C4-2B (cell line): ENCODE measurements at regions not wholly inside any gene's neighbourhood (a gene's known extent, or its start where the extent isn't known, plus 50 kb on each side); places are given as distances from the start of the nearest gene placed in this dataset.

Experiments used
- H3K27ac ChIP-seq: fragments of 450-650 bp; 2 replicates; pipeline ENCODE4 v1.5.1; 2017
- ZFX ChIP-seq: fragments of 450-650 bp; IDR thresholded peaks from 2 replicates; pipeline ENCODE4 v1.6.1; 2017
- TF ChIP-seq, protein P1 (sequence below): fragments of 450-650 bp; conservative IDR thresholded peaks from 2 replicates; pipeline ENCODE4 v1.5.1; 2017; ENCODE audit warnings: mild to moderate bottlenecking

DNA sequence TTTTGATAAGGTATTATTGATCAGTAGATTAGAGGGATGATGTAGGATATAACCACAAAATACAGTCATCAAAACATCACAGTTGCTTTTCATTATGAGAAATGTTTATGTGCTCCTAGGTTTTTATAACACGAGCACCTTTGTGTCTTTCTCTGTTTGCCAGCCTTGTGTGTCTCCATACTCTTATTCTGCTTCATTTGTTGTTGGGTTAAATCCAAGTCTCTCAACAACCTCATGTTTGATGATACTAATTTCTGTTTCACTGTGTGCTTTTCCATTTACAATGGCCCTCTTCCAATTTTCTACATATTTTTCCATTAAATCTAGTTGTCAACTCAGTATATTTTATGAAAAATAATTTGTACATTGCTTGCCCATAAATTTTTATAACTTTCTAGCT, 107.7 kb upstream of the POU2AF2 start:
- TF ChIP-seq ZFX, result no peak
- H3K27ac ChIP-seq, result no peak overlapping the region

DNA sequence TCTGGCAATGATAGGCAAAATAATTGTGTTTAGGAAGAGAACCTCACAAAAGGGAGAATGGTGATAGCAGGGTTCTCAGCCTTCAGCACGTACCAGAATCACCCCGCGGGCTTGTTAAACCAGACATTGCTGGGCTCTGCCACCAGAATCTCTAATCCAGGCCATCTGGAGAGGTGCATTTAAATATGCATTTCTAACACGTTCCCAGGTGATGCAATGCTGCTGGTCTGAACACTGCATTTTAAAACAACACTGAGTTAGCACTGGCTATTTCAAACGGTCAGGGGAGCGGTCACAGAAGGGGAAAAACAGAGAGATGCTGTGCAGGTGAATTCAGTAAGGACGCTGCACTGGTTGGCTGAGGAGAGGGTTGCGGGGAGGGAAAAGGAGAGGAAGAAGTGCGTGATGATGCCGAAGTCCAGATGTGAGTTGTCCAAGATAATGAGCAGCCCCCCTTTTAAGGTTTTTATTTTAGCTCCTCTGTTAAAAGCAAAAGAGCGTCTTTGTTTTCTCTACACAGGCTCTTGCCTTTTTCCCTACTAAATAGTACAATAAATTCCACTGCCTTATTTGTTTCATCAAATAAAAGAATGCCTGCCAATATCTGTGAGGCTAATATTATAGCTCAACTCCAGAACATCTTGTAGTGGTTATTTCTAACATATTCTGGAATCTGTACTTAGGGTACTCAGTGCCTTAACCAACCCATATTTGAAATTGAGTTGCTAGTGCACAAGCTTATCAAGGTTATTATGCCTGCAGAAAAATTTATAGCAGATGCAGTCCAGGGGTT, 109.6 kb upstream of the POU2AF2 start:
- H3K27ac ChIP-seq, result peak overlapping the region; percentile 16; the same call in 1 of the 2 replicates
- TF ChIP-seq, protein P1, sequence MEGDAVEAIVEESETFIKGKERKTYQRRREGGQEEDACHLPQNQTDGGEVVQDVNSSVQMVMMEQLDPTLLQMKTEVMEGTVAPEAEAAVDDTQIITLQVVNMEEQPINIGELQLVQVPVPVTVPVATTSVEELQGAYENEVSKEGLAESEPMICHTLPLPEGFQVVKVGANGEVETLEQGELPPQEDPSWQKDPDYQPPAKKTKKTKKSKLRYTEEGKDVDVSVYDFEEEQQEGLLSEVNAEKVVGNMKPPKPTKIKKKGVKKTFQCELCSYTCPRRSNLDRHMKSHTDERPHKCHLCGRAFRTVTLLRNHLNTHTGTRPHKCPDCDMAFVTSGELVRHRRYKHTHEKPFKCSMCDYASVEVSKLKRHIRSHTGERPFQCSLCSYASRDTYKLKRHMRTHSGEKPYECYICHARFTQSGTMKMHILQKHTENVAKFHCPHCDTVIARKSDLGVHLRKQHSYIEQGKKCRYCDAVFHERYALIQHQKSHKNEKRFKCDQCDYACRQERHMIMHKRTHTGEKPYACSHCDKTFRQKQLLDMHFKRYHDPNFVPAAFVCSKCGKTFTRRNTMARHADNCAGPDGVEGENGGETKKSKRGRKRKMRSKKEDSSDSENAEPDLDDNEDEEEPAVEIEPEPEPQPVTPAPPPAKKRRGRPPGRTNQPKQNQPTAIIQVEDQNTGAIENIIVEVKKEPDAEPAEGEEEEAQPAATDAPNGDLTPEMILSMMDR, result no peak
- no peak for TF ChIP-seq ZFX

DNA sequence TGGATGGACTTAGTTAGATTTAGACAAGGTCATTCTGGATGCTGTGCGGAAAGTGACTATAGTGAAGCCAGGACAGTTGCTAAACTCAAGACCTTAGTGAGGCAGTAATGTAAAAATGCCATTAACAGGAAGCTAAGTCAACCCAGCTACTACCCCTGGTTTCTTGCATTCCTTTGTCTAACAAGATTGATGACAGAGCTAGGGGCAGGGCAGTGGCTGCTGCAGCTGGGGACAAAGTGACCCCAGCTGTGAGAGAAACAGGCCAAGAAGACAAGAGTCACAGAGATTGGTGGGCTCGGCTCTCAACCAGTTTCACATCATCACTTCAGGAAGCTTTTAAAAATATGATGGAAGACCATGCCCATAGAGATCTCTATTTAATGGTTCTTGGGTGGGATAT, 110.4 kb upstream of the POU2AF2 start:
- TF ChIP-seq, protein P1, result no peak
- no peak for TF ChIP-seq ZFX
- H3K27ac ChIP-seq, result no peak overlapping the region

DNA sequence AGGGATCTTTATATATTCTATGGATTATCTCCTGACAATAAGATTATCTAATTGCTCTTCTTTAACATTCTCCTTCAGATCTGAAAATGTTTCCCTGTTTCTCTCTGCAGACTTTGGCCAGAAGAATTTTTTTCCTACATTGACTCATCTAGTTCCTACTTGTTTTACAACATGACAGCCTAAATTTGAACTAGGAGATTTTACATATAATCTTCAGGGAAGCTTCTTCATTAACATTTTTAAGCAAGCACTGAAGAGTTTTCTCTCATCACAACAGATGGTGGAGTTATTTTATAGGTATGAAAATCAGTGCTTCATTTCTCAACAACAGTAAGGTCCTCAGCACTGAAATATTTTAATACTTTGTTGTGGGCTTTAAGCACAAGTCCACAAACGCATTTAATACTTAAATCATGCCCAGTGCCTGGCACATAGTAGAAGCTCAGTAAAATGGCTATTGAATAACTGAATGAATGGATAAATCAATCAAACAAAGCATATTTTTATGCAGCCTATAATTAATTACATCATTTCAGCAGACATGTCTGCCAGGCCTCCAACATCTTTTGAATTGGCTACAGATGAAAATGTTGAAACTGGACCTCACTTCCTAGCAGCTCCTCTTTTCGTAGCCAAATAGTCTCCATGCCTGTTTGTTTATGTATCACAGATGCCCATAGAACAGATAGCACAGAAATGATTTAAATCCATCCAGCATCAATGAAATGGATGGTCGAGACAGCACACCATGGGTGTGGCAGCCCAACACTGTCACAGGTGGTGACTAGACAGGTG, 117.3 kb upstream of the POU2AF2 start:
- H3K27ac ChIP-seq, result no peak overlapping the region
- no peak for TF ChIP-seq ZFX

DNA sequence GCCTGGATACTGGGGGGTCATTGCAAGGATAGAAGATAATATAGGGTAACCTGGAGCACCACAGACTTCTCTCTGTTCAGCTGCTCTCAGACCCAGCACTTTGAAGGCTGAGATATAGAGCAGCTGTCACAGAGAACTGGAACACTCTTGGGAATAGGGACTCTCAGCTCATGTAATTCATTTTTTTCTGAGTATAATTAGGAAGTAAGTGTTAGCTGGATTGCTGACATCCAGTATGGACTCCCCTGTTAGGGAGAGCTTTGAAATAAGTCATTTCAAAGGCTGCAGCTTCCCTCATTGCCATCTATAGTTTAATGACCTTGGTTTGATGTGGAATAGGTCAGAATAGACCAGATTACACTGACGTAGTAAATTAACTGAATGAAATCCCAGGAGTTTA, 120.8 kb upstream of the POU2AF2 start:
- TF ChIP-seq ZFX, result no peak
- TF ChIP-seq, protein P1, result no peak
- no peak overlapping the region for H3K27ac ChIP-seq

DNA sequence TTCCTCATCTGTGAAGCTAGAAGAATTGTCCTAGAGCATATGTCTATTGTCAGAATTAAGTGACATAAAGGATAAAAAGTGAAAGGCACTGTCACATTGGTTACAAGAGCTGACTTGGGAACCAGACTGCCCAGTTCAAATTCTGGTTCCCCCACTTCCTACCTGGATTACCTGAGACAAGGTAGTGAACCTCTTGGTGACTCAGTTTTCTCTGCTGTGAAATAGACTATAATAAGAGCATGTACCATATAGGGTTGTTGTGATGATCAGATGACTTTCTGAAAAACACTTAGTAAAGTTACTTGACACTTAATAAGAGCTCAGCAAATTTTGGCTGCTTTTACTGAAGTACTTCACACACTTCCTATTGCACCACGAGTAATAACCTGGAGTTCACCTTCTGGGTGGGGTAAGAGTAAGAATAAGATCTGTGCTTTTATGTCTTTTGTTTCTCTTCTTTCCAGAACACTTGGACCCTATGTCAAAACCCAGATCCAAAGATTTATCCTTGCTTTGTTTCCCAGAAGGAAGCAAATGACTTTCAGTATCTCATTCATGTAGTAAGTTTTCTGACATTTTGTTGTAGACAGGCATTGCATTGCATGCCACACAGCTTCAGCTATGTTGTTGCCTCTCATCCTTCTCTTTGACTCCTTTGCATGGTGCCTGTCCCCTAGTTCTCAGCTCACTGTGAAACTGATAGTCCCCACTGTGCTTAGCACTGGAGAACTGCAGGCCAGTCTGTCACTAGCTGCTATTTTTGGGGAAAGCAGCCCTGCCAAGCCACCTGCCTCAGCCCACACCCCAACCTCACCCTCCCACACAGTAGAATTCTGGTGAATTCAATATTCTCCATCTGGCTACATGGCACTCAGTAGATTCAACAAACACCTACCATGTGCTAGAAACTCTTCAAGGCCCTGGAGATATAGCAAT, 121.8 kb upstream of the POU2AF2 start:
- H3K27ac ChIP-seq, result no peak overlapping the region

DNA sequence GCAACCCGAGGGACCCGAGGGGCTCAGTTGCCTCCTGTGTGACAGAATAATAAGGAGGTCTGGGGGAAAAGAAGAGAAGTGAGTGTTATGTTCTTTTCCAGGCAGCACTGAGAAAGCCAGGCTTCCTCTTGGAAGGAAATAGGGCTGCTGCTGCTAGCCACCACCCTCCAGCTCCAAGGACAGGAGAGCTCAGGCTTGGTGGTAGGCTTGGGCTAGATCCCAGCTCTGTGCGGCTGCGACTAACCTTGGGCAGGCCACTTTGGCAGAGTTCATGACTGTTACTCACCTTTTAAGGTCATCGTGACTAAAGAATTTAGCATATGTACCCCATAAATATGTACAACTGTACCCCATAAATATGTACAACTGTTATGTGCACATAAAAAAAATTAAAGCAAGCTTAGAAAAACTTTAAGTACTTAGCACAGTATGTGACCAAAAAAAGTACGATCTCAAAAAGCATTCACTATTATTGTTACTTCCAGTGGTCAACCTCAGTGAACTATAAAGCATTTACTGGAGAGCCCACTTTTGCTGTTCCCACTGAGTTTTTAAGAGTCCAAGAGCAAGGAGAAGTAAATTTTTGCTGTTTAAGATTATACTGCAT, 124.7 kb upstream of the POU2AF2 start:
- TF ChIP-seq ZFX, result no peak
- TF ChIP-seq, protein P1, result no peak
- no peak overlapping the region for H3K27ac ChIP-seq

More for the DNA sequence above, 121.8 kb upstream of the POU2AF2 start:
- TF ChIP-seq, protein P1, result no peak
